T-helper 2 cell treated with Interferon-gamma antibody and Interleukin-4, amounts not matched to agents 5 μg/mL and 100 μg/mL, for 36 hours (primary cell): ENCODE measurements at regions not wholly inside any gene's neighbourhood (a gene's known extent, or its start where the extent isn't known, plus 50 kb on each side); places are given as distances from the start of the nearest gene placed in this dataset.

Source experiments
- DNase-seq: peaks from one replicate; pipeline ENCODE4 v3.0.0; 2021; ENCODE audit warnings: low spot score
- H3K27ac Mint-ChIP-seq: one replicate; pipeline ENCODE4 v1.8.0; 2021; ENCODE audit warnings: mild to moderate bottlenecking, mixed read lengths
- H3K27me3 Mint-ChIP-seq: one replicate; pipeline ENCODE4 v1.8.0; 2021; ENCODE audit warnings: low read depth, mixed read lengths
- H3K36me3 Mint-ChIP-seq: one replicate; pipeline ENCODE4 v1.8.0; 2021; ENCODE audit warnings: low read depth, mixed read lengths
- H3K4me1 Mint-ChIP-seq: one replicate; pipeline ENCODE4 v1.8.0; 2021; ENCODE audit warnings: low read depth, mixed read lengths
- H3K4me3 Mint-ChIP-seq: one replicate; pipeline ENCODE4 v1.8.0; 2022; ENCODE audit warnings: mild to moderate bottlenecking, moderate library complexity, mixed read lengths
- H3K9me3 Mint-ChIP-seq: one replicate; pipeline ENCODE4 v1.8.0; 2021; ENCODE audit warnings: mixed read lengths

DNA sequence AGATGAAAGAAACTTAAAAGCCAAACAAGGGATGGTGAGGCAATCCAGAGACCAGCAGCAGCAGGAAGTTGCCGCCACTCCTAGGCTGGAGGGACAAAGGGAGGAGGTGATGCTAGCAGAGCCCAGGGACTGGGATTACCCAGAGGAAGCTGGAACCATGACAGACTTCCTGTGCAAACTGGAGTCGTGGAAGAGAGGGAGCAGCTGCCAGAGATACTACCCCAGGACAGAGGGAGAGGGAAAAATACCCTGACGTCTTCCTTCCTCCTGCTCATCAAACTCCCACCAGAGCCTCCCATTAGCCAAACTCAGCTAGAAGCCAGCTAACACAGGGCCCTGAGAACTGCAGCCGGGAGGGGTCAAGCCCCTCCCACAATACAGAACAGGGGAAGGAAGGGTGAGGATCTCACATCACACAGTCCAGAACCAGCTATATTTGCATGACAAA, 101.2 kb upstream of the KLF3 start:
- Mint-ChIP-seq H3K4me1 (peaks cover 2% of the 10 kb centered on the region), H3K4me3 (no peak overlapping the region), H3K36me3 (no peaks in the 10 kb centered on the region), H3K27me3 (peaks cover 25% of the 10 kb centered on the region), H3K27ac (no peak overlapping the region), H3K9me3 (no peaks in the 10 kb centered on the region)
- DNase-seq: no peak

DNA sequence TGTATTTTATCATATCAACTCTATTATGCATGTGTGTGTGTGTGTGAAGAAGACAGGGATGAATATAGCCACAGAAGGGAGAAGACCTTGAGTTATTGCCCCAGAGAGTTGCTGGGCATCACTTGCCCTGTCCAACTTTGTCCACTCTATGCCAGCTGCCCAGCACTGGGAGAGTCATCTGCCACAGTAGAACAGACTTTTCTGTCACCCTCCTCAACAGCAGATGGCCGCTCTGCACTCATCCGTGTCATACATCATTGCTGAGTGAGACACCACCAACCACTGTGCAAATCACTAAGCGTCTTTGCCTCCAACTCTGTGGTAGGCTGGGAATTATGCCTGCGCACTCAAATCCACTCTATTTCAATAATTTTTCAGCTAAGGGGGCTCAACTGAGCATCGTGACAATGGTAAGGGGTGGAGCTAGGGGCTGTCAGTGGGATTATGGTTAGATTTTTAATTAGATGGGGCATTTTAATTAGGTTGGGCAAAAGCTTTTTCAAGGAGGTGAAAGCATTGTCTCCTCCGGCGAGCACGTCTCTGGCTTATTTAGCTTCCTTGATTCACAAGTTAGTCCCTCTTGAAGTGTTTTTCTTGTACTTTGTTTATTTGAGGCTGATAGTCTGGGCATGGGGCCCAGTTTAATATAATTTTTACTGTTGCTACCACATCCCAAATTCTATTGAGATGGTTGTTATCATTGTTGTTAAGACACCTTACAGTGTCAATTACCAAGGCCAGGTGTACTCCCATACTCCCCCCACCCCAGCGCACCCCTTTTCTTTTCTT, 100.1 kb upstream of the KLF3 start:
- Mint-ChIP-seq H3K9me3 (no peaks in the 10 kb centered on the region), H3K4me1 (peaks cover 2% of the 10 kb centered on the region), H3K4me3 (no peak overlapping the region), H3K36me3 (no peaks in the 10 kb centered on the region), H3K27ac (no peak overlapping the region), H3K27me3 (peaks cover 22% of the 10 kb centered on the region)
- DNase-seq: no peak

DNA sequence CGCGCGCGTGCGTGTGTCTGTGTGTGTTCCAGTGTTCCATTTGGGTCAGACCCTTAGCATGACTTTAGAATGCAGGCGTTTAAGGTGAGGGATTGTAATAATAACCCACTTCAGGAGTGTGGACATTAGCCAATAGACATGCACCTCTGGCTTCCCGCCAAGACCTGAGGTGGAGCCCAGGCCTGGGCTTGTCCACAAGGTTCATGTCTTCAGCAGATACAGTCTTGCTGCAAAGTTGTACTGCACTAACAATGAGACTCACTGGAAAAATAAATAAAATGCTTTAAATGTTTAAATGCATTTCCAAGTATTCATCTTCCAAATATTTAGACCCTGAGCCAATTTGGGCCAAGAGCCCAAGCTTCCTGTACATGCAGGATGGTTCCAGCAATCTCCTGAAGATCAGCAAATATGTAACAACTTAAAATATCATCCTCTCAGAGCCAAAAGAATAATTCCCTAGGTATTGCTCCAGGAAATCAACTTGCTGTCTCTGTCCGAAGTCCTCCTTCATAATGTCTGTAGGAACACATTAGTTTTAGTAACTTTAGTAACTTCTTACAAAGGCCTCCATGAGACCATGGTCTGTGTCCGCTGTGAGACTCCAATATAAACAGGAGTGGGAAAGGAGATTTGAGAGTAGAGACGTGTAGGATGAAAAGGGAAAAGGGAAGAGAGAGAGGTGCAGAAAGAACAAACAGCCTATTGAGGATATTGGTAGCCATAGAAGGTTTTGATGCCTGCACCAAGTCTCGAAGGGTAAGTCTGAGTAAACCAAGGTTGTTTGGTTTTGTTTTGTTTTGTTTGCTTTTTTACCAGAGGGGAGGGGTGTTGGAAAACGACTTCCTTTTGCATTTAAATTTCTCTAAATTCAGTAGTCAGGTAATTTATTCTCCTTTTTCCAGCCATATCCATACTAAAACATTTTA, 98.5 kb upstream of the KLF3 start:
- Mint-ChIP-seq H3K27ac (no peak overlapping the region), H3K4me3 (no peak overlapping the region), H3K36me3 (no peaks in the 10 kb centered on the region), H3K4me1 (peaks cover 2% of the 10 kb centered on the region), H3K27me3 (peaks cover 24% of the 10 kb centered on the region), H3K9me3 (no peaks in the 10 kb centered on the region)
- no peak for DNase-seq

DNA sequence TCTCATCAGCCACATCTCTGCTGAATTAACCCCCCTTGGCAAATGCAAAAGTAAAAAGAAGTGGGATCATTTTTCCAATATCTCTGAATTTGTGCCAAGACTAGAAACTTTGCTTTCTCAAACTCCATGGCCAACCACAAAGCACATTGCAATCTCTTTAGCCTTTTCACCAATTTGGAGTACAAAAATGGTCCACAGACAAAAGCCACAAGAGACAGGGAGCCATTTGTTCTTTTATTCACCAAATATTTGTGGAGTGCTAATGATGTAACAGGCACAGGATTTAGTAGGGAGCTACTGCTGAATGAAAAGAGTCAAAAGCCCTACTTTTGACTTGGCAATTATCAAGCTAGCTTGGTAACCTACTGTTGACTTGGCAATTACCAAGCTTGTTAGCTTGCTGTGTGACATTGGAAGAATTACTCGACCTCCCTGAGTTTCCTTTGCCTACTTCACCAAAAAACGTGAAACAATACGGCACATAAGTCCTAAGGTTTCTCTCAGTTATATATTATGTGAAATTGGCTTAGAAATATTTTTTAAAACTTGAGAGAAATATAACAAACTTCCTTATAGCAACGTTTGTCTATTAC, 97.1 kb upstream of the KLF3 start:
- H3K4me1 Mint-ChIP-seq: peaks cover 2% of the 10 kb centered on the region
- DNase-seq: no peak
- H3K4me3 Mint-ChIP-seq: no peak overlapping the region
- H3K27ac Mint-ChIP-seq: no peak overlapping the region
- no peaks in the 10 kb centered on the region for H3K36me3 Mint-ChIP-seq
- H3K9me3 Mint-ChIP-seq: no peaks in the 10 kb centered on the region
- H3K27me3 Mint-ChIP-seq: peaks cover 31% of the 10 kb centered on the region

DNA sequence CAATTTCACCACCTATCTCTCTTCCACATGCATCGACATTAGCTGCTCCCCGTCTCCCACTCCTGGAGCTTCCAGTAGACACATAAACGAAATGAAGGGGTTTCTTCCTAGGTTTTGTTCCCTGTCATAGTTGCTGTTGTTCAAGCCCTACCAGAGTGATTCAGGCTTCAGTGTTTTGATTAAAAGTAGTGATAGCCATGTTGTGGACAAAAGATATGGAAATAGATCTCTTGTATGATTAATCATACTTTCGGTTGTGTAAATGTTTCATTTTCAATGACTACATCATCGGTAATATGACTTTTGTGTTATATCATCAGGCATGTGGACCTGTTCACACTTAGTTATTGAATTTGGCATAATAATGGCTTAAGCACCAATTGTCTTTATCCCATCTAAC, 96.5 kb upstream of the KLF3 start:
- DNase-seq: no peak
- peaks cover 2% of the 10 kb centered on the region for H3K4me1 Mint-ChIP-seq

DNA sequence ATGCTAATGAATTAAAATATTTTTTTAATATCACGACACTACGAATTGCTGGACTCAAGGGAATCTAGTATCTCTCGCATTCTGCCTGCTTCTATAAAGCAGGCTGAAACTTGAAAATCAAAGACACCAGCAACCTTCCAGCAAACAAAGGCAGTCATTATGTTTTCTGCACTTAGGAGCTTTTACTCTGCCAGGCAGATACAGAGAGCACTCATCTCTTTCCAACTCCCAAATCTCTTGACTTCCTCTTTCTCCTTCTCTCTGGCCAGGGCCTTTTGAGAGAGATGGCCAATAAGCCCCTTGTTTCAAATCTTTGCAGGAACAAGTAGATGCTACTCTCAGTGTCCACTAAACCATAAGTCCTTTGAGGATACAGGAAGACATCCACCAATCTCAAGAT, 95.2 kb upstream of the KLF3 start:
- H3K27ac Mint-ChIP-seq: no peak overlapping the region
- H3K4me3 Mint-ChIP-seq: no peak overlapping the region
- no peaks in the 10 kb centered on the region for H3K9me3 Mint-ChIP-seq
- no peaks in the 10 kb centered on the region for H3K36me3 Mint-ChIP-seq
- peaks cover 24% of the 10 kb centered on the region for H3K27me3 Mint-ChIP-seq
- H3K4me1 Mint-ChIP-seq: peaks cover 2% of the 10 kb centered on the region
- DNase-seq: no peak

More for the DNA sequence above, 96.5 kb upstream of the KLF3 start:
- peaks cover 25% of the 10 kb centered on the region for H3K27me3 Mint-ChIP-seq
- no peaks in the 10 kb centered on the region for H3K36me3 Mint-ChIP-seq
- no peaks in the 10 kb centered on the region for H3K9me3 Mint-ChIP-seq
- H3K4me3 Mint-ChIP-seq: no peak overlapping the region
- no peak overlapping the region for H3K27ac Mint-ChIP-seq

DNA sequence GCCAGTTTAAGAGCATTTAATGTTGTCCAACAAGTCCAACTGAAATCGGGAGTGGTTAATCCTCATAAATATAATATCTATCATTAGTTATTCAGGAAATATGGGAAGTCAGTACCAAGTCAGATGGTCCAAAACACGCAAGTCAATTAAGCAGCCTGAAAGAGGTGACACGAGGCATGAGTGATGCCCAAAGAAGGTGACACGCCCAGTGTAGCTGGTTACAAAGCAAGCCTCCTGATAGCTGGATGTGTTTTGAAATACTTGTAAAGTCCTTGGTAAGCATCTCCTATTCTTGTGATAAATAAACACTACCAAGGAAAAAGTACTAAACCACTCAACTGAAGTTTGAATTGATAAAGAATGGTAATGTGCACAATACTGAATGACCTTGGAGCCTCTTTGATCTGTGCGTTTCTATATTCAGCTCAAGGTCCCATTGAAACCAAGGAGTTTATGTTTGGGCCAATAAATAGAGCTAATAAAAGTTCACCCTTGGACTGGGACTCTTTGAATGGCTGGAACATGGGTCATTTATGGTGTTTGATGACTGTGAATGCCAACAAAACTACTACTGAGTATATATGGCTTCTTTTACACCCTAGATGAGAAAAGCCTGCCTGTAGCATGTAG, 93.2 kb upstream of the KLF3 start:
- Mint-ChIP-seq H3K4me3 (no peak overlapping the region), H3K27me3 (peaks cover 22% of the 10 kb centered on the region), H3K4me1 (peaks cover 2% of the 10 kb centered on the region), H3K9me3 (no peaks in the 10 kb centered on the region), H3K36me3 (no peaks in the 10 kb centered on the region), H3K27ac (no peak overlapping the region)
- DNase-seq: no peak

DNA sequence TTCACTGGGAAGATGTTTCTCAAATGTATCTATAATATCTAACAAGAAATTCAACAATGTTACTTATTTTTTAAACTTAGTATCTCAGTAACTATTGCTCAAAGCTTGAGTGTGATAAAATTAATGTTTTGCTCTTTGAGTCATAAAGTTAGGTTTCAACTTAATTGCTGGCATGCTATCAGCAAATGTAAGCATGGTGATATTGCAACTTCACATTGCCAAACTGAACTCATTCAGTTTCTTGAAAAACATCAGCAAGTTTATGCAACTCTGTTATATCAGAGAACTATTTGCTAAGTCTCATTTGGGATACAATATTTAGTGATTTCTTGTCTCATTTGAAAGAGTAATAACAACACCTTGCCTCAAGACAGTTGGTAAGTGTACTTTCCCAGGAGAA, 91.2 kb upstream of the KLF3 start:
- Mint-ChIP-seq H3K27ac (no peak overlapping the region), H3K27me3 (peaks cover 13% of the 10 kb centered on the region), H3K9me3 (no peaks in the 10 kb centered on the region), H3K4me1 (no peaks in the 10 kb centered on the region), H3K4me3 (no peak overlapping the region), H3K36me3 (no peaks in the 10 kb centered on the region)
- no peak for DNase-seq

DNA sequence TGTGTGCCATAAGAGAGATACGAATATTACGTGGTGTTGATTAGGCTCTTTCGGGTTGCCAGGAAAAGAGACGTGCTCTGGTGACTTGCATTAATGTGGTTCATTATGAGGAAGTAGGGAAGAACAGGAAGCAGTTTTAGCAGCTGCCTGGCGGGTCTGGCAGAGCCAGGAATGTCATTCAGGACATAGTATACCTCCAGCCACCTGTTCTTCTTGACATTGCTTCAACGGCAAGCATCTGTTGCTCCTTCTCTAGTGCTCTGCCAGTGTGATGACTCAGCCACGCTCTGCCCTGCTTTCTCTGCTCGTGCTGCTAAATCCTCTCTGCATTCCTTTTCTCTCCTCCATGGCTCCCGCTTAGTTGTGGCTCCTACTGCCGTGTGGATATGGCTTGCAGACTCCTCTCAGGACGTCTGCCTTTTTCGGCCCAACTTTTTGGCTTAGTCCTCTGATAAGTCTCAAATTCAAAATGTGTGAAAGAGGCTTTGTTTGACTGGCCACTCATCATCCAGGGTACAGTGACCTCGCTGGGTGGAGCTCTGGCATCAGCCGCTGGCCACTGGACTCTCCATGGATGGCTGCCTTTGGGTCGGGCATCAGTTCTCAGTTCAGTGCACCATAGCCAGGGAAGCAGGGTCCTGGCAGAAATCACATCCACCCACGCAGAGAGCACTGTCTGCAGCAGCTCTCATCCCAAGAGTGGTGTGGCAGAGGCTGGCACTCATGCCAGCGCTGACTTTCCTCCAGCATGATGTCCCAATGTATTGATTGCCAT, 89.3 kb upstream of the KLF3 start:
- Mint-ChIP-seq H3K27ac (no peak overlapping the region), H3K27me3 (peaks cover 11% of the 10 kb centered on the region), H3K4me1 (no peaks in the 10 kb centered on the region), H3K36me3 (no peaks in the 10 kb centered on the region), H3K4me3 (no peak overlapping the region), H3K9me3 (no peaks in the 10 kb centered on the region)
- DNase-seq: no peak

DNA sequence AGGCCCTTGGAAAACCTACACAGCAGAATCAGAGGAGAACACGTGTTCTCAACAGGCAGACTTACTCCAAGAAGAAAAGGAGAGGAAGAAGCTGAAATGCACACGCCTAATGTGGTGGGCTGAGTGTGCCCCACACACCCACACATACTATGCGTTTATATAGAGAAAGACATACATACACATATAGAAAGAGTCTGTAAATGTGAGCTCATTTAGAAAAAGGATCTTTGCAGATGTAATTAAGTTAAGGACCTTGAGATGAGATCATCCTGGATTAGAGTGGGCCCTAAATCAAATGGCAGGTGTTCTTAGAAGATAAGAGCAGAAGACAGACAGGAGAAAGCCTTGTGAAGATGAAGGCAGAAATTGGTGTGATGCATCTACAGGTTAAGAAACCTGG, 87.2 kb upstream of the KLF3 start:
- H3K27ac Mint-ChIP-seq: no peak overlapping the region
- H3K36me3 Mint-ChIP-seq: no peaks in the 10 kb centered on the region
- DNase-seq: no peak
- H3K27me3 Mint-ChIP-seq: peaks cover 3% of the 10 kb centered on the region
- H3K4me3 Mint-ChIP-seq: no peak overlapping the region
- no peaks in the 10 kb centered on the region for H3K9me3 Mint-ChIP-seq
- H3K4me1 Mint-ChIP-seq: no peaks in the 10 kb centered on the region

DNA sequence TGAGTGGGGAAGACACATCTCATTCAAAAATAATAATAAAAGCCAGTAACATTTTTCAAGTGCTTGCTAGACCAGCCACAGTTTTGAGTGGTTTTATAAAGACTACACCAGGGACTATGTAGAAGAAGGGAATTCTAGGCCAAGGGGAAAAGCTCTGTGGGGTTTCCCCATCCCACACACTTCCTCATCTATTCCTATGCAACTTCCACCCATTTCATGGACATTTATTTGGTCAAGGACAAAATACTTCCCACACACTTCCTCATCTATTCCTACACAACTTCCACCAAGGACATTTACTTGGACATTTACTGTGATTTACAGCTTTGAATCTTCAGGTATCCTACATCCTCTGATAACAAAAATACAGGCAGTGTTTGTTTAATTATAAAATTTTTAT, 86.5 kb upstream of the KLF3 start:
- Mint-ChIP-seq H3K4me1 (no peaks in the 10 kb centered on the region), H3K9me3 (no peaks in the 10 kb centered on the region), H3K36me3 (no peaks in the 10 kb centered on the region), H3K4me3 (no peak overlapping the region), H3K27me3 (peaks cover 5% of the 10 kb centered on the region), H3K27ac (no peak overlapping the region)
- no peak for DNase-seq

DNA sequence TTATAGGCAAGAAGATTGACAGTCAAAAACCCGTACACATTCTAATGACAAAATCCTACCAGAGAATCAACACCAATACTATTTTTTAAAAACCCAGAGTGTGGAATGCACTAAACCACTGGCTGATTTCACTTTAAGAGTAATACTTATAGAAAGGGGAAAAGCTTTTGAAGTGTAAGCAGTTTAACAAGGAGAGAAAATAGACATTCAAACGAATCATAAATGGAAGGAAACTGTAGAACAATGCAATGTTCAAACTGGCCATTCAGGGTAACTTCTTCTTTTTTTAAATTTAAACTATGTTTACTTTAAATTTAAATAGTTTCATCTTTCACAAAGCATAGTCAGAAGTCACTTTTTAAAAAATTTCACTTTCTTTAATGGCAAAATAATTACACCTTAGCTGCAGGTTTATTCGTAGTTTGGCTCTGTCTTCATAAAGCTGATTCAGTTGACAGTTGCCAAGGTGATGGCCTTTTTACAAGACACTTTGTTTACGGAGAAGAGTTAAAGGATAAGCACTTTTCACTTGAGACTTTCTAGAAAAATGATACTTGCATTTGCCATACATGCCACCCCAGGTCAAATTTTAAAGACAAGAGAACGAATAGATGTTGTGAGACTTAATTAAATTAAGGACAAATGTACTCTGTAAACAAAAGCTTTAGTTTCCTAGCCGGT, 82.4 kb upstream of the KLF3 start:
- Mint-ChIP-seq H3K4me3 (no peak overlapping the region), H3K36me3 (no peaks in the 10 kb centered on the region), H3K27ac (no peak overlapping the region), H3K27me3 (peaks cover 16% of the 10 kb centered on the region), H3K9me3 (no peaks in the 10 kb centered on the region), H3K4me1 (no peaks in the 10 kb centered on the region)
- no peak for DNase-seq

DNA sequence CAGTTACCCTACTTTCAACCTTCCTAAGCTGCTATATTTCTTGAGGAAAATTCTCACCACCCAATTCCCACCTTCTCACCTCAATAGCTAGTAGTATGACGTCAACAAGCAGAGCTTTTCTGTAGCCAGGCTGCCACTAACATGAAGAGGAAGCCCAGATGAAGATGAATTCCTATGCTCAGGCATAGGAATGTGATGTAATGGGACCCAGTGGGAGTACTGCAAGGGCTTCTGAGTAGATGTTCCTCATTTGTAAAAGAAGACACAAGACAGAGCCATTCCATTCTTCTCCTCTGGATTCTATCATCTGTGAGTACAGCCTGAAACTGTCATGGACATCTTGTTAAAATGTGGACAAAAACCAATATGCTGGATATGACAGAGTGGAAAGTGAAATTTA, 81.6 kb upstream of the KLF3 start:
- no peak overlapping the region for H3K4me3 Mint-ChIP-seq
- H3K27me3 Mint-ChIP-seq: peaks cover 16% of the 10 kb centered on the region
- no peaks in the 10 kb centered on the region for H3K36me3 Mint-ChIP-seq
- H3K4me1 Mint-ChIP-seq: no peaks in the 10 kb centered on the region
- H3K27ac Mint-ChIP-seq: no peak overlapping the region
- no peak for DNase-seq
- H3K9me3 Mint-ChIP-seq: no peaks in the 10 kb centered on the region
